ENCODE measurements at regions not wholly inside any gene's neighbourhood (a gene's known extent, or its start where the extent isn't known, plus 50 kb on each side); places are given as distances from the start of the nearest gene placed in this dataset.

DNA sequence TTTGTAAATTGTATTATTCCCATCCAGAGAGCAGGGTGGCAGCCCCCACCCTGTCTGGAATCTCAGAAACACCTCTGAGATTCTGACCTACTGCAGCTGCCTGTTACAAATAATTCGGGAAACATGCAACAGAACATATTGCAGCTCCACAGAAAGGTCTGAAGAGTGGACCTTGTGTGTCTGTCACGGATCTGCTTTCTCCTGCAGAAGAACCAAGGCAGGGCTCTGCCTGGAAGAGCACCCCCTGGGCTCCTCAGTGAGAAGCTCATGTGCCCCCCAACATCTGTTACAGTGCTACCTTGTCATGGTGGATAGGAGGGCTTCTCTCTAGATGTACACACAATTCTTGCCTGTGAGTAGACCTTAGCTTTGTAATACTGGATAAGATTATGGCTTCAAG is 286.6 kb upstream of the GATB start:
- TF ChIP-seq EZH2 (optimal IDR thresholded peaks at IDR 0.05; ENCODE audit: low read depth, low read length) (no peak), EZH2phosphoT487 (IDR thresholded peaks at IDR 0.05; ENCODE audit: low read length) (no peak)
- TF ChIP-seq, protein P1, sequence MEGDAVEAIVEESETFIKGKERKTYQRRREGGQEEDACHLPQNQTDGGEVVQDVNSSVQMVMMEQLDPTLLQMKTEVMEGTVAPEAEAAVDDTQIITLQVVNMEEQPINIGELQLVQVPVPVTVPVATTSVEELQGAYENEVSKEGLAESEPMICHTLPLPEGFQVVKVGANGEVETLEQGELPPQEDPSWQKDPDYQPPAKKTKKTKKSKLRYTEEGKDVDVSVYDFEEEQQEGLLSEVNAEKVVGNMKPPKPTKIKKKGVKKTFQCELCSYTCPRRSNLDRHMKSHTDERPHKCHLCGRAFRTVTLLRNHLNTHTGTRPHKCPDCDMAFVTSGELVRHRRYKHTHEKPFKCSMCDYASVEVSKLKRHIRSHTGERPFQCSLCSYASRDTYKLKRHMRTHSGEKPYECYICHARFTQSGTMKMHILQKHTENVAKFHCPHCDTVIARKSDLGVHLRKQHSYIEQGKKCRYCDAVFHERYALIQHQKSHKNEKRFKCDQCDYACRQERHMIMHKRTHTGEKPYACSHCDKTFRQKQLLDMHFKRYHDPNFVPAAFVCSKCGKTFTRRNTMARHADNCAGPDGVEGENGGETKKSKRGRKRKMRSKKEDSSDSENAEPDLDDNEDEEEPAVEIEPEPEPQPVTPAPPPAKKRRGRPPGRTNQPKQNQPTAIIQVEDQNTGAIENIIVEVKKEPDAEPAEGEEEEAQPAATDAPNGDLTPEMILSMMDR (IDR thresholded peaks at IDR 0.05; ENCODE audit: low read length): no peak
- H3K27ac ChIP-seq (ENCODE audit: low read length): no peak overlapping the region
- H2AFZ ChIP-seq (ENCODE audit: low read length): no peak overlapping the region
- H3K9me3 ChIP-seq (replicated peaks; ENCODE audit: insufficient read depth, low read length): no peaks in the 10 kb centered on the region
- no peaks in the 10 kb centered on the region for H3K4me1 ChIP-seq (ENCODE audit: low read length)
- no peaks in the 10 kb centered on the region for H3K36me3 ChIP-seq (replicated peaks; ENCODE audit: insufficient read depth, low read length)
- no peaks in the 10 kb centered on the region for H4K20me1 ChIP-seq (ENCODE audit: insufficient read depth, low read length)
- no peaks in the 10 kb centered on the region for H3K27me3 ChIP-seq (replicated peaks; ENCODE audit: insufficient read depth, low read length)
- no peak overlapping the region for H3K9ac ChIP-seq (ENCODE audit: low read length)
- no peak for DNase-seq
- no peaks in the 10 kb centered on the region for H3K9me2 ChIP-seq (replicated peaks; ENCODE audit: insufficient read depth, low read length)
- H3K4me2 ChIP-seq (ENCODE audit: low read depth, low read length): no peak overlapping the region
- no peaks in the 10 kb centered on the region for H3K79me2 ChIP-seq (ENCODE audit: low read length)
- H3F3A ChIP-seq (ENCODE audit: insufficient read depth, low read length): no peaks in the 10 kb centered on the region
- H3K4me3 ChIP-seq (ENCODE audit: low read length): no peak overlapping the region

DNA sequence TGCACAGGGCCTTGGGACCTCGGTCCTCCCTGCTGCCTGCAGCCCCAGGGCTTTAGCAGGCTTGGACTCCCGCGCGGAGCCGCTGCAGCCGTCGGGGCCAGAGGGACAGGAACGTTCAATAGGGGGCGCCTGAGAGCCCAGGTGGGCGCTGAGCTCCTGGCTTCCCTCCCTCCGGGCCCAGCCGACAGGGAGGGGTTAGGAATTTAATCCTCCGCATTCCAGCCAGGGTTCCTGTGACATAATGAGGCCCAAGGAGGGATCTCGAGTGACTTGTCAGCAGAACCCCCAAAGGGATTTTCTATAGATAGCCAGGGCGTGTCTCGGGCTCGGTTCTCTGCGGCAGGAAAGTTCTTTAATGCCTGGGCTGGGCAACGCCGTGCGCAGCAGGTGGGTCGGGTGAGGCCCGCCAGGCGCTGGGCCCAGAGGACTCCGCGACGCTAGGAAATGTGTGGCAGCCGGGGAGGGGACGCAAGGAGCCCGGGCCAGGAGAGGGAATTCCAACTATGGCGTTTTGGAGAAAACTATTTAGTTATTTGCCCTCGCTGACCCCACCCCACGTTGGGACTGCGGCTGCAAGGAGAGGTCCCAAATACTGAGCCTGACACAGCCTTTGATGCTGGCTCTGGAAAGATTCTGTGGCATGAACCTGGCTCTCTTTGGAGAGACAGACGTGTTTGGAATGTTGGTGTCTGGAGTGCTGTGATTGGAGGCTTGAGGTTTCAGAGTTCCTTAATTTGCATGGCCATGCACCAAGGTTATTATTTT is 285.2 kb upstream of the GATB start:
- Histone ChIP-seq H3K79me2 (ENCODE audit: low read length) (no peaks in the 10 kb centered on the region), H3K27me3 (replicated peaks; ENCODE audit: insufficient read depth, low read length) (no peaks in the 10 kb centered on the region), H3K9ac (ENCODE audit: low read length) (no peak overlapping the region), H3K36me3 (replicated peaks; ENCODE audit: insufficient read depth, low read length) (no peaks in the 10 kb centered on the region), H3K9me2 (replicated peaks; ENCODE audit: insufficient read depth, low read length) (no peaks in the 10 kb centered on the region), H3K27ac (ENCODE audit: low read length) (no peak overlapping the region), H4K20me1 (ENCODE audit: insufficient read depth, low read length) (no peaks in the 10 kb centered on the region), H3F3A (ENCODE audit: insufficient read depth, low read length) (no peaks in the 10 kb centered on the region), H3K9me3 (replicated peaks; ENCODE audit: insufficient read depth, low read length) (no peaks in the 10 kb centered on the region), H3K4me2 (ENCODE audit: low read depth, low read length) (no peak overlapping the region), H3K4me3 (ENCODE audit: low read length) (no peak overlapping the region), H2AFZ (ENCODE audit: low read length) (no peak overlapping the region), H3K4me1 (ENCODE audit: low read length) (no peaks in the 10 kb centered on the region)
- DNase-seq: no peak
- TF ChIP-seq EZH2 (optimal IDR thresholded peaks at IDR 0.05; ENCODE audit: low read depth, low read length): no peak
- TF ChIP-seq, protein P1 (IDR thresholded peaks at IDR 0.05; ENCODE audit: low read length): no peak
- no peak for TF ChIP-seq EZH2phosphoT487 (IDR thresholded peaks at IDR 0.05; ENCODE audit: low read length)

DNA sequence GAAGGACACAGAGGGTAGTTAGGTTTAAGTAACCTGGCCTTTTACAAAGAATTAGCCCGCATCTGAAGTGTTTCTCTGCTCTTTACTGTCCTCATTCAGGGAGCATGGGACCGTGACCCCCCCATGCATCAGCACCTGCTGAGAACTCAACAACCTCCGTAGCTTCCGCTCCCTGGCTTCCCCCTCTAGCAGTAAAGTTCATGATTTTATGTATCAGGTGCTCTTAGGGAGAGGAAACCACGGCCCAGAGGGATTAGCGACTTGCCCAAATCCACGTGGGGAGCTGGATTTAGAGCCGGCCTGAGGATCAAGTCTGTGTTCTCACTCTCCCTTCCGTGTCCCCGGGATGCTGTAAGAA is 284.6 kb upstream of the GATB start:
- Histone ChIP-seq H3K4me3 (ENCODE audit: low read length) (no peak overlapping the region), H3K9ac (ENCODE audit: low read length) (no peak overlapping the region), H3K79me2 (ENCODE audit: low read length) (no peaks in the 10 kb centered on the region), H4K20me1 (ENCODE audit: insufficient read depth, low read length) (no peaks in the 10 kb centered on the region), H3K27ac (ENCODE audit: low read length) (no peak overlapping the region), H3K9me3 (replicated peaks; ENCODE audit: insufficient read depth, low read length) (no peaks in the 10 kb centered on the region), H3K36me3 (replicated peaks; ENCODE audit: insufficient read depth, low read length) (no peaks in the 10 kb centered on the region), H2AFZ (ENCODE audit: low read length) (no peak overlapping the region), H3K4me1 (ENCODE audit: low read length) (no peaks in the 10 kb centered on the region), H3K4me2 (ENCODE audit: low read depth, low read length) (no peak overlapping the region), H3K27me3 (replicated peaks; ENCODE audit: insufficient read depth, low read length) (no peaks in the 10 kb centered on the region), H3F3A (ENCODE audit: insufficient read depth, low read length) (no peaks in the 10 kb centered on the region), H3K9me2 (replicated peaks; ENCODE audit: insufficient read depth, low read length) (no peaks in the 10 kb centered on the region)
- DNase-seq: no peak
- no peak for TF ChIP-seq EZH2 (optimal IDR thresholded peaks at IDR 0.05; ENCODE audit: low read depth, low read length)
- TF ChIP-seq EZH2phosphoT487 (IDR thresholded peaks at IDR 0.05; ENCODE audit: low read length): no peak
- TF ChIP-seq, protein P1 (IDR thresholded peaks at IDR 0.05; ENCODE audit: low read length): no peak
